Loucy (cell line): ENCODE measurements at regions not wholly inside any gene's neighbourhood (a gene's known extent, or its start where the extent isn't known, plus 50 kb on each side); places are given as distances from the start of the nearest gene placed in this dataset.

Experiments used
- CTCF ChIP-seq: fragments of 200-600 bp; sonication (generic); conservative IDR thresholded peaks from 2 replicates; pipeline ENCODE4 v1.5.1; 2014; ENCODE audit warnings: mild to moderate bottlenecking, antibody characterized with exemption, low read length
- EZH2phosphoT487 ChIP-seq: fragments of 200-600 bp; IDR thresholded peaks from 2 replicates; pipeline ENCODE4 v1.6.1; 2018; ENCODE audit warnings: antibody characterized with exemption, mild to moderate bottlenecking, moderate library complexity, borderline replicate concordance

- TF ChIP-seq CTCF: no peak
- no peak for TF ChIP-seq EZH2phosphoT487
Observed at GRCh38 chr6:71088166-71088565, 131.3 kb upstream of the B3GAT2 start.
